Endothelial cell of umbilical vein (primary cell): ENCODE measurements at regions not wholly inside any gene's neighbourhood (a gene's known extent, or its start where the extent isn't known, plus 50 kb on each side); places are given as distances from the start of the nearest gene placed in this dataset.

Experiments
- BruUV-seq: library from RNA; stranded (reverse); fragments of 400-500 nt; replicated peaks from 2 replicates; lab custom pipeline; 2021; lab: Mats Ljungman, UMichigan
- CTCF ChIA-PET: fragments of 300-600, 350-600 bp; sonication (Branson Sonifier 250); formaldehyde crosslinking; loops from one replicate; lab custom pipeline; 2021; ENCODE audit warnings: antibody characterized with exemption, inconsistent platforms; lab: Charles Lee
- POLR2A ChIA-PET: fragments of 300-600, 350-600 bp; sonication (Branson Sonifier 250); formaldehyde crosslinking; loops from one replicate; lab custom pipeline; 2021; ENCODE audit warnings: antibody characterized with exemption, inconsistent platforms; lab: Charles Lee
- DNase-seq: peaks from one replicate; pipeline ENCODE4 v3.0.0-alpha.2; 2011; ENCODE audit warnings: low read depth, low spot score
- FAIRE-seq: peaks from 2 replicates; lab custom pipeline; 2011; peaks lifted over from hg19 to GRCh38; lab: Jason Lieb, UNC
- H2AFZ ChIP-seq: 2 replicates; pipeline ENCODE4 v1.6.0; 2012; ENCODE audit warnings: low read depth, low read length, control low read depth, inconsistent platforms
- H3K27ac ChIP-seq: 2 replicates; pipeline ENCODE4 v1.5.1; 2011; ENCODE audit warnings: low read depth, mild to moderate bottlenecking, control low read depth, low read length, moderate library complexity; ENCODE audit not compliant: insufficient read depth
- H3K27me3 ChIP-seq, 2 experiments: 2 replicates each; pipeline versions ENCODE4 v1.6.0 to v1.6.1; 2011; ENCODE audit warnings: low read length in 2 of 2, mixed read lengths in 1 of 2; ENCODE audit not compliant: control insufficient read depth in 2 of 2, insufficient read depth in 2 of 2
- H3K36me3 ChIP-seq, 2 experiments: 2 replicates in 1 of 2; 3 replicates in 1 of 2; pipeline ENCODE4 v1.5.1; 2011; ENCODE audit warnings: low read length in 2 of 2, mild to moderate bottlenecking in 1 of 2, moderate library complexity in 1 of 2; ENCODE audit not compliant: control insufficient read depth in 2 of 2, insufficient read depth in 2 of 2; ENCODE audit errors: extremely low read depth in 1 of 2
- H3K4me1 ChIP-seq: 3 replicates; pipeline ENCODE4 v1.5.1; 2011; ENCODE audit warnings: mild to moderate bottlenecking, low read length; ENCODE audit not compliant: control insufficient read depth, insufficient read depth; ENCODE audit errors: extremely low read depth
- H3K4me2 ChIP-seq: 2 replicates; pipeline ENCODE4 v1.6.1; 2011; ENCODE audit warnings: low read length, control low read depth, mixed read lengths; ENCODE audit not compliant: insufficient read depth
- H3K4me3 ChIP-seq, 3 experiments: fragments of 200-600 bp in 1 of 3; sonication (generic), shearing (Covaris generic) in 1 of 3; replicated peaks in 1 of 3; 2 replicates each; pipeline ENCODE4 v1.5.1; 2011 to 2016; ENCODE audit warnings: control low read depth in 3 of 3, low read length in 3 of 3, mild to moderate bottlenecking in 2 of 3, inconsistent platforms in 1 of 3, low read depth in 1 of 3, moderate library complexity in 1 of 3; ENCODE audit not compliant: insufficient read depth in 1 of 3
- H3K79me2 ChIP-seq: 2 replicates; pipeline ENCODE4 v1.6.0; 2012; ENCODE audit warnings: low read length, inconsistent platforms; ENCODE audit not compliant: control insufficient read depth, insufficient read depth
- H3K9ac ChIP-seq: replicated peaks from 2 replicates; pipeline ENCODE3; 2011; ENCODE audit warnings: low read length, control low read depth; ENCODE audit not compliant: insufficient read depth; ENCODE audit errors: extremely low read depth
- H3K9me1 ChIP-seq: replicated peaks from 3 replicates; pipeline ENCODE4 v1.6.0; 2011; ENCODE audit warnings: mild to moderate bottlenecking, low read length; ENCODE audit not compliant: control insufficient read depth, insufficient read depth; ENCODE audit errors: extremely low read depth
- H3K9me3 ChIP-seq: replicated peaks from 2 replicates; pipeline ENCODE4 v1.5.1; 2012; ENCODE audit warnings: low read length, inconsistent platforms; ENCODE audit not compliant: control insufficient read depth, insufficient read depth
- H4K20me1 ChIP-seq: replicated peaks from 2 replicates; pipeline ENCODE3; 2011; ENCODE audit warnings: mild to moderate bottlenecking, low read length; ENCODE audit not compliant: control insufficient read depth, insufficient read depth; ENCODE audit errors: extremely low read depth
- GATA2 ChIP-seq: IDR thresholded peaks from 2 replicates; pipeline ENCODE4 v1.7.0; 2011; ENCODE audit warnings: low read depth, mild to moderate bottlenecking, moderate library complexity, mixed read lengths, low read length; ENCODE audit not compliant: insufficient read length, insufficient read depth
- JUN ChIP-seq: IDR thresholded peaks from 2 replicates; pipeline ENCODE4 v1.6.1; 2011; ENCODE audit warnings: borderline replicate concordance, low read depth; ENCODE audit not compliant: insufficient read length, insufficient read depth
- POLR2A ChIP-seq: IDR thresholded peaks from 2 replicates; pipeline ENCODE4 v1.6.1; 2012; ENCODE audit warnings: low read depth, mild to moderate bottlenecking, control low read depth, low read length
- dilution Hi-C: fragments of 300-500 bp; cut with MboI; formaldehyde crosslinking; loops from one replicate; pipeline ENCODE4 v1.15.0; 2019; ENCODE audit warnings: low sequenced_read_pairs; ENCODE audit not compliant: extremely low pct_ligation_motif_present
- intact Hi-C: fragments of 100-400 bp; cut with micrococcal nuclease; formaldehyde crosslinking; loops from one replicate; pipeline ENCODE4 v1.10.0; 2022
- TF ChIP-seq, protein P1 (sequence below), 2 donors: IDR thresholded peaks; 1 replicate in 1 of 2; 2 replicates in 1 of 2; pipeline ENCODE4 v1.5.1; 2011; ENCODE audit warnings: low read length in 2 of 2, mild to moderate bottlenecking in 2 of 2, moderate library complexity in 2 of 2, control low read depth in 1 of 2, inconsistent platforms in 1 of 2, low read depth in 1 of 2; ENCODE audit not compliant: insufficient read depth in 1 of 2; ENCODE audit errors: extremely low read depth in 1 of 2

- POLR2A ChIA-PET, result no interaction called here
- H3K27ac ChIP-seq, result no peak overlapping the region
- H3K9me1 ChIP-seq, result no peaks in the 10 kb centered on the region
Measured at GRCh38 chr11:110929129-110929528, 216.9 kb upstream of the ARHGAP20 start.

DNA sequence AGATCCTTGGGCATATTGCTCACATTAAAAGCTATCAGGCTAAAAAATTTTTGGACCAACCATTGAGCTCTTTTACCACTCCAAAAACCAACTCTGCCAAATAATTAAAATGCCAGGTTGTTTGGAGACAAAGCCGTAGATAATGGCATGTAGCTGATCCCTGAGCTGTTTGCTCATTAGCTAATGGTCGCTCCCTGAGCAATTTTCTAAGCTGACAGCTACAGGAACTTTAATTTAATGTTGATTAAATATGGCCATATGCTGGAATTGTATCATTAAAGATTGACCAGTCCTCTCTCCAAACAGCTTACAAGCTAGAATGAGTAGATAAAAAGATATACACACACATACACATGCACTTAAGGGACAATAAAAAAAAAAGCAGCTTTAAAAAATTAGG is 216.2 kb upstream of the ARHGAP20 start:
- H4K20me1 ChIP-seq, result no peaks in the 10 kb centered on the region
- no peak overlapping the region for H2AFZ ChIP-seq
- no peak overlapping the region for H3K9ac ChIP-seq
- no peaks in the 10 kb centered on the region for H3K4me1 ChIP-seq
- H3K9me1 ChIP-seq, result no peaks in the 10 kb centered on the region
- no peak overlapping the region for H3K4me3 ChIP-seq
- intact Hi-C loops (no loop called here), dilution Hi-C loops (no loop called here)
- ChIA-PET POLR2A (no interaction called here), CTCF (interaction anchor here (1.4 kb wide), 1 partner anchor 15 kb away, joined by 4 read pairs; no protein-coding TSS in a partner anchor)
- no peak for TF ChIP-seq JUN
- H3K79me2 ChIP-seq, result no peaks in the 10 kb centered on the region
- no peak overlapping the region for H3K4me2 ChIP-seq
- H3K9me3 ChIP-seq, result no peaks in the 10 kb centered on the region
- BruUV-seq, result no TSS peak
- no peak overlapping the region for H3K27ac ChIP-seq
- DNase-seq (no peak), FAIRE-seq (no peak)
- H3K36me3 ChIP-seq, result no peaks in the 10 kb centered on the region
- no peaks in the 10 kb centered on the region for H3K27me3 ChIP-seq

More at GRCh38 chr11:110929129-110929528, 216.9 kb upstream of the ARHGAP20 start:
- H3K36me3 ChIP-seq, result no peaks in the 10 kb centered on the region
- H3K79me2 ChIP-seq, result no peaks in the 10 kb centered on the region
- no peak overlapping the region for H3K4me3 ChIP-seq
- no peak overlapping the region for H3K4me2 ChIP-seq
- no peaks in the 10 kb centered on the region for H3K9me3 ChIP-seq
- CTCF ChIA-PET, result no interaction called here
- H3K4me1 ChIP-seq, result no peaks in the 10 kb centered on the region
- no peaks in the 10 kb centered on the region for H3K27me3 ChIP-seq
- TF ChIP-seq POLR2A (no peak), JUN (no peak), GATA2 (no peak)
- TF ChIP-seq, protein P1, sequence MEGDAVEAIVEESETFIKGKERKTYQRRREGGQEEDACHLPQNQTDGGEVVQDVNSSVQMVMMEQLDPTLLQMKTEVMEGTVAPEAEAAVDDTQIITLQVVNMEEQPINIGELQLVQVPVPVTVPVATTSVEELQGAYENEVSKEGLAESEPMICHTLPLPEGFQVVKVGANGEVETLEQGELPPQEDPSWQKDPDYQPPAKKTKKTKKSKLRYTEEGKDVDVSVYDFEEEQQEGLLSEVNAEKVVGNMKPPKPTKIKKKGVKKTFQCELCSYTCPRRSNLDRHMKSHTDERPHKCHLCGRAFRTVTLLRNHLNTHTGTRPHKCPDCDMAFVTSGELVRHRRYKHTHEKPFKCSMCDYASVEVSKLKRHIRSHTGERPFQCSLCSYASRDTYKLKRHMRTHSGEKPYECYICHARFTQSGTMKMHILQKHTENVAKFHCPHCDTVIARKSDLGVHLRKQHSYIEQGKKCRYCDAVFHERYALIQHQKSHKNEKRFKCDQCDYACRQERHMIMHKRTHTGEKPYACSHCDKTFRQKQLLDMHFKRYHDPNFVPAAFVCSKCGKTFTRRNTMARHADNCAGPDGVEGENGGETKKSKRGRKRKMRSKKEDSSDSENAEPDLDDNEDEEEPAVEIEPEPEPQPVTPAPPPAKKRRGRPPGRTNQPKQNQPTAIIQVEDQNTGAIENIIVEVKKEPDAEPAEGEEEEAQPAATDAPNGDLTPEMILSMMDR (IDR thresholded peaks at IDR 0.05; ENCODE audit: extremely low read depth in 1 of 2, insufficient read depth in 1 of 2, low read depth in 1 of 2, low read length in 2 of 2), result no peak
- H4K20me1 ChIP-seq, result no peaks in the 10 kb centered on the region
- no peak for FAIRE-seq
- H2AFZ ChIP-seq, result no peak overlapping the region
- H3K9ac ChIP-seq, result no peak overlapping the region
- no peak for DNase-seq
- BruUV-seq, result no TSS peak
- dilution Hi-C loops, result no loop called here
- intact Hi-C loops, result no loop called here
